ENCODE measurements at regions not wholly inside any gene's neighbourhood (a gene's known extent, or its start where the extent isn't known, plus 50 kb on each side); places are given as distances from the start of the nearest gene placed in this dataset.
"Not testable (repeated sequence)": the region's sequence is repeated elsewhere in the genome, so short reads cannot be mapped to it uniquely, and the experiment has no call there.

DNA sequence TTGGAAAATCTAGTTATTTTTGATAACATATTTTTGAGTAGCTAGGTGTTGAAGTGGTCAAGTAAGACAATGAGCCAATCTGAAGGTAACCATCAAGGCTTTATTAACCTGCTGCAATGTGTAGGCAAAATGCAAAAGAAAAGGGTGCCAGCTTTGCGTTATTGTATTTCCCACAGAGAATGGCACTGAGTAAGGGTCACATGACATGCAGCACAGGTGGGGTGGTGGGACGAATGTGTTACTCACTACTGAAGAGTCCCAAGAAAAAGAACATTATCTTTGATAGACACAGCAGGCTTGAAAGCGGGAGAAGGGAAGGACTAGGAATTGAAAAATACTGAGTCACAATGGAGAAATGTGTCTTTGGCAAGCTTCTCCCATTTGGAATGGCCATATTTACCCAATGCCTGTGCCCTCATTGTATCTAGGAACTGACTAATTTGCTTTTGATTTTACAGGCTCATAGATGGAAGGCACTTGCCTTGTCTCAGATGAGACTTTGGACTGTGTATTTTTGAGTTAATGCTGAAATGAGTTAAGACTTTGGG lies 898.6 kb upstream of the POT1 start:
- no peak for DNase-seq

GRCh38 chr7:125823538-125823937 lies 893.9 kb upstream of the POT1 start:
- DNase-seq = no peak

DNA sequence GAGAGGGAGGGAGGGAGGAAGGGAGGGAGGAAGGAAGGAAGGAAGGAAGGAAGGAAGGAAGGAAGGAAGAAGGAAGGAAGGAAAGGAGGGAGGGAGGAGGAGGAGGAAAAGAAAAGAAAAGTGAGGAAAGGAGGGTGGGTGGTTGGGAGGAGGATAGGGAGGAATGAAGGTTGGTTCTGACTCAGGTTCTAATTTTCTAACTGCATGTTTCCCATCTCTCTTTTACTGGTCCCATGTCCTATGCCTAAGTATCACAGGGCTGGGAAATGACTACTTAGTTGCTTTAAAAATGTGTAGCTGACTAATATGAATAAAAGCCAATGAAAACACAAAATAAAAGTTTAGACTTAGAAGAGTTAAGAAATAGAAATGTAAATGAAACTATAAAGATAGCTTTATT lies 890.9 kb upstream of the POT1 start:
- DNase-seq = no peak

- DNase-seq = no peak
Measured at GRCh38 chr7:125814100-125814499, 884.5 kb upstream of the POT1 start.

DNA sequence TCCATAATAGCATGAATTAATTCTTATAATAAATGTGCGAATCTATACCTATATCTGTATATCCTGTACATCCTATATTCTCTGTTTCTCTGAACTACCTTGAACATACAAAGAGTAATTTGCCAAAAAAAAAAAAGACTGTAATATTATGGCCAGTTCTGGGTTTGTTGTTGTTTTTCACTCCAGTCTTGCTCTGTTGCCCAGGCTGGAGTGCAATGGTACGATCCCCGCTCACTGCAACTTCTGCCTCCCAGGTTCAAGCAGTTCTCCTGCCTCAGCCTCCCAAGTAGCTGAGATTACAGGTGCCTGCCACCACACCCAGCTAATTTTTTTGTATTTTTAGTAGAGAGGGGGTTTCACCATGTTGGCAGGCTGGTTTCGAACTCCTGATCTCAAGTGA lies 876.9 kb upstream of the POT1 start:
- not testable (repeated sequence) for DNase-seq

GRCh38 chr7:125804273-125804672 lies 874.6 kb upstream of the POT1 start:
- DNase-seq = no peak

DNA sequence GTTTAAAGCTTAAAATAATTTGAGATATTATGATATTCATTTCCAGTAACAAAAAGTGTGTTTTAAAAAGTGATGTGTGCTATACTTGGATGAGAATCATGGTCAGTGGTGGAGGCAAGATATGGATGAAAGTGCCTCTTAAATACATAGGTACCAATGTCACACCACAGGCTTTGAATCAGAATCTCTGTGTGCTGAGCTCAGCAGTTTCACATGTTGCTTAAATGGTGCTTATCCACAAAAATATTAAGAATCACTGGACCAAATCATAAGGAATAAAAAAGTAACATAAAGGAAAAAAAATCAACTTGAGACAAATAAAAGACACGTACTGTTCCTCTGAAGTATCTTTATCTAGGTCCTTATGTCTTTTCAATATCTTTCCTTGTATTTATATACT lies 850.5 kb upstream of the POT1 start:
- DNase-seq = no peak

GRCh38 chr7:125775317-125775716 lies 845.7 kb upstream of the POT1 start:
- no peak for DNase-seq

DNA sequence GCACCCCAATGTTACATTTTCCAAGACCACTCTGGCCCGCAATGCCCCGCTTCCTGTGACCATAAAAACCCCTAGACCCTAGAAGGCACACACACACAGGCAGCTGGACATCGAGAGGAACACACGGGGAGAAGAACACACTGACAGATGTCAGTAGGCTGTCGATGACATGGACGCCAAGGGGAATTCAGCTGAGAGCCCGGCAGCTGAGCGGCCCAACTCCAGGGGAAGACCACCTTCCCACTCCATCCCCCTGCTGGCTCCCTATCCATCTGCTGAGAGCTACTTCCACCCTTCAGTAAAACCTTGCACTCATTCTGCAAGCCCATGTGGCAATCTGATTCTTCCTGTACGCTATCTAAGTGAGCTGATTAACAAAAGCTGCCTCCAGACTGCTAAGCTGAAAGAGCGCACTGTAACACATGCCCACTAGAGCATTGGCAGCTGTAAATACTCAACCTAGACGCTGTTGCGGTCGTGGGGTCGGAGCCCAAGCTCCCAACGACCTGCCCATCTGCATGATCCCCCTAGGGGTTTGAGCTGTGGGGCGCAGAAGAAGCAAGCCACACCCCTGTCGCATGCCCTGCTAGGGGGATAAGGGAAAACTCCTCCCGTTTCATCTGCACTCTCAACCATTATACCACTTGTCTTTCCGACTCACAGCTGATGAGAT lies 843.6 kb upstream of the POT1 start:
- no peak for DNase-seq

DNA sequence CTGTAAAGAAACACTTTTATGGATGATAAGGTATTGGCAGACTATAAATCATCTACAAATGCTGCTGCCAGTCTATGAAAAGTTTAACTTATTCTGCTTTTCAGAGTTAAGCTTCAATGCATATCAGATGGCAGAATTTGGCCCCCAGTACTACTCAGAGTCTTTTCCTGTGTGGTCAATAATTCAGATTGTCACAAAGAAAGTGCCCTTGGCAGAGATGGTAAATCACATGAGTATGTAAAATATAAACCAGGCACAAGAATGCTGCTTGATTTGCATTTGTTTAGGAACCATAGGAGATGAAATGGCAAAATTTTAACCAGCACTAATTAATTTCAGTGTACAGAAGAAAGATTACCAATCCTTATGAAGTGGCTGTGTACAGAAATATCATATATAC lies 818.3 kb upstream of the POT1 start:
- no peak for DNase-seq

GRCh38 chr7:125746510-125746909 lies 816.9 kb upstream of the POT1 start:
- DNase-seq = no peak

GRCh38 chr7:125727215-125727614 lies 797.6 kb upstream of the POT1 start:
- DNase-seq = no peak

DNA sequence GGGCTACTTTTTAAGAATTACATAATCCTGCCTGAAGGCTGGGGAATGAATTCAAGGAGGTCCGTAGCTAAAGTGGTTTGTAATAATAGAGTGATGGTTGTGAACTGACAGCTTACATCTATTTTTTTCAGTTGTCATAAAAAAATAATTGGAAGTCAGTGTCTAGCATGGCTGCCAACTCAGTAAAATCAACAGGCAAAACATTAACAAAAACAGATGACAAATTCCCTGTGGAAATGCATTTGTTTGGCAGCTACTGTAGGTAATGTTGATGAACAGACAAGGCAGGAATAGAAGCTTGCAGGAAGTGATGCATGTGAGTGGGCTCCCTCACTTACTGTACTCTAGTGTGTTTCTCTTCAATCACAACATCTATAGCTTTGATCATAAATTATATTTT lies 766.0 kb upstream of the POT1 start:
- DNase-seq = no peak

- DNase-seq = no peak
Measured at GRCh38 chr7:125683156-125683555, 753.5 kb upstream of the POT1 start.

GRCh38 chr7:125681508-125681907 lies 751.9 kb upstream of the POT1 start:
- DNase-seq = no peak

DNA sequence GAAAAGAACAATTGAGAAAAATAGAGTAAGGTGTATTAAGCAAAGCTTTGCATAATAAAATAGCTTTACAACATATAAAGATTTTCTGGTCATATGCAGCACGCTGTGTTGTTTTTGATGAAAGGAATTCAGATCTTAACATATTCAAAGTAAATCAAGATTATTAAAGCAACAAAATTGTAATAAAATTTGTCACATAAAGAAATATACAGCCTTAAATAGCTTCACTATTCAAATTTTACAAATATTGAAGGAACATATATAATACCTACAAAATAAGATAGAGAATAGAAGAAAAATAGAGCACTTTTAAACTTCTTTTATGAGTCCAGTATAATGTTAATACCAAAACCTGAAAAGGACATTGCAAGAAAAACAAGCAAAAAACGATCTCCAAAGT lies 749.1 kb upstream of the POT1 start:
- no peak for DNase-seq

- DNase-seq = no peak
Measured at GRCh38 chr7:125675640-125676039, 746.0 kb upstream of the POT1 start.

- no peak for DNase-seq
Measured at GRCh38 chr7:125675169-125675568, 745.5 kb upstream of the POT1 start.

- no peak for DNase-seq
Measured at GRCh38 chr7:125670926-125671572, 741.4 kb upstream of the POT1 start.

- no peak for DNase-seq
Measured at GRCh38 chr7:125668321-125668993, 738.8 kb upstream of the POT1 start.

DNA sequence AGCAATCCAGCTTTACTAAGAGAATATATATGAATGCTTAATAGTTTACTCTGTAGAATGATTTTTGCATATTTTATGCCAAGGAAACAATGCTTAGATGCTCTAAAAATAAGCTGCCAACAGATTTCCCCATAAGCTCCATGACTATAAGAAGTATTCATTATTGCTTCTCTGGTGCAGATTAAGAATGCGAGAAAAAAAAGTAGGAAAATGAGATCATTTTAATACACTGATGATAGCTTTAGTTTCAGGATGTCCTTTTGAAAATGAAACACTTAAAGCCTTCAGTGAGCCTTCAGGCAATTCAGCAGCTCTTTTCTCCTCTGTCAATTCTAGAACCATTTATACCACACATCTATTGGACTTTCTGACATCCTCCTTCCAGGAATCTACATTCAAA lies 735.0 kb upstream of the POT1 start:
- no peak for DNase-seq

DNA sequence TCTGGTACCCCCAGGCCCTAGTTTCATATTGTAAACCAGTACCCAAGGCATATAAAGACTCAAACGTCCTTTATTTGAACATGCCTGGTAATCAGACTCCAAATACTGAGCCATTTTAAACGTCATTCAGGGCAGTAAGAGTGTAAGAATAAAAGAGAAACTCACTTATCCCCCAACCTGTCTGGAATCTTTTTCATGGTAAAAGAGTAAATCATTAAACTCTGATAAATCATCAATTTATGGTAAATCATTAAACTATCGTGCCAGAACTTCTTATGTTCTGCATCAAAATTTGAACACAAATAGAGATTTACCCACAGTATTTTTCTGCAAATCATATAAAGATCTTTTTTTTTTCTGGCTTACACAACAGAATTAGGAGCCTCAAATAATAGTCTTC lies 734.3 kb upstream of the POT1 start:
- no peak for DNase-seq

DNA sequence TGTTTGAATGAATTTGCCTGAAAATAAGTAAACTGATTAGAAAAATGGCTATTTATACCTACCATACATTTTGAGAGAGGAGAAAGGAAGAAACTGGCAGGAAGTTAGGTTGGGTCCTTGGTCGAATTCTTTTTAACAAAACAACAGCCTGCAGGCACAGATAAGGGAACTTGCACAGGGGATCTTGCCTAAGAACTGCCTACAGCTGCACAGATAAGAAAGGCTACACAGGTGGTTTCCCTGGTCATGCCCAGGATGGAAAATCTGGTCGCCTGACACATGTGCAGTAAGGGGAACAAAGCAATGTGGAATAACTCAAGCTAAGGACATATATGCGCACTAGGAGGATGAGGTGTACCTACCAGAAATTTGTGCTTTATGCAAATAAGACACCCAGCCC lies 732.1 kb upstream of the POT1 start:
- no peak for DNase-seq

GRCh38 chr7:125661006-125661405 lies 731.4 kb upstream of the POT1 start:
- no peak for DNase-seq
